CD14-positive monocyte (primary cell): ENCODE measurements at regions not wholly inside any gene's neighbourhood (a gene's known extent, or its start where the extent isn't known, plus 50 kb on each side); places are given as distances from the start of the nearest gene placed in this dataset.

Experiments used
- DNase-seq, 3 donors: peaks; one replicate each; pipeline ENCODE4 v3.0.0-alpha.2; 2011 to 2022
- H2AFZ ChIP-seq: 2 replicates; pipeline ENCODE4 v1.6.0; 2012; ENCODE audit warnings: mild to moderate bottlenecking, low read depth, low read length, inconsistent platforms; ENCODE audit not compliant: insufficient read depth, poor library complexity, severe bottlenecking
- H3K27ac ChIP-seq, 2 donors: 1 replicate in 1 of 2; 2 replicates in 1 of 2; pipeline ENCODE4 v1.5.1; 2012 to 2013; ENCODE audit warnings: low read length in 2 of 2, control low read depth in 1 of 2, inconsistent platforms in 1 of 2, low read depth in 1 of 2, mild to moderate bottlenecking in 1 of 2
- H3K27me3 ChIP-seq, 2 donors: one replicate each; pipeline versions ENCODE4 v1.6.0 to v1.6.1; 2011 to 2013; ENCODE audit warnings: low read length in 2 of 2; ENCODE audit not compliant: control insufficient read depth in 2 of 2, insufficient read depth in 2 of 2
- H3K36me3 ChIP-seq, 2 donors: replicated peaks in 1 of 2; 1 replicate in 1 of 2; 2 replicates in 1 of 2; pipeline versions ENCODE4 v1.5.1 to v1.6.1; 2012 to 2013; ENCODE audit warnings: low read length in 2 of 2, control low read depth in 1 of 2, inconsistent platforms in 1 of 2, mild to moderate bottlenecking in 1 of 2; ENCODE audit not compliant: insufficient read depth in 2 of 2, control insufficient read depth in 1 of 2
- H3K4me1 ChIP-seq, 2 donors: 1 replicate in 1 of 2; 2 replicates in 1 of 2; pipeline versions ENCODE4 v1.5.1 to v1.6.1; 2012 to 2013; ENCODE audit warnings: low read length in 2 of 2, control low read depth in 1 of 2, inconsistent platforms in 1 of 2, mild to moderate bottlenecking in 1 of 2, moderate library complexity in 1 of 2; ENCODE audit not compliant: insufficient read depth in 2 of 2, control insufficient read depth in 1 of 2
- H3K4me2 ChIP-seq: replicated peaks from 2 replicates; pipeline ENCODE3; 2012; ENCODE audit warnings: low read length, moderate library complexity, mild to moderate bottlenecking; ENCODE audit not compliant: poor library complexity, severe bottlenecking; ENCODE audit errors: extremely low read depth
- H3K4me3 ChIP-seq, 3 experiments: fragments of 200-600 bp in 1 of 3; sonication (generic) in 1 of 3; replicated peaks in 1 of 3; 1 replicate in 2 of 3; 2 replicates in 1 of 3; pipeline ENCODE4 v1.5.1; 2011 to 2013; ENCODE audit warnings: low read length in 3 of 3, mild to moderate bottlenecking in 3 of 3, control low read depth in 2 of 3, low read depth in 2 of 3, inconsistent platforms in 1 of 3, moderate library complexity in 1 of 3
- H3K79me2 ChIP-seq: 2 replicates; pipeline ENCODE4 v1.6.0; 2012; ENCODE audit warnings: mild to moderate bottlenecking, control low read depth, inconsistent platforms, low read length, moderate library complexity; ENCODE audit not compliant: insufficient read depth
- H3K9ac ChIP-seq: 2 replicates; pipeline ENCODE4 v1.6.0; 2017; ENCODE audit warnings: low read length, mild to moderate bottlenecking; ENCODE audit not compliant: insufficient read depth, poor library complexity, severe bottlenecking
- H3K9me3 ChIP-seq, 2 donors: replicated peaks in 1 of 2; 1 replicate in 1 of 2; 2 replicates in 1 of 2; pipeline versions ENCODE4 v1.5.1 to v1.6.1; 2012 to 2013; ENCODE audit warnings: low read length in 2 of 2, control low read depth in 1 of 2; ENCODE audit not compliant: control insufficient read depth in 1 of 2, insufficient read depth in 1 of 2
- H4K20me1 ChIP-seq: 2 replicates; pipeline ENCODE4 v1.6.0; 2012; ENCODE audit warnings: mild to moderate bottlenecking, low read length, control low read depth, moderate library complexity; ENCODE audit not compliant: insufficient read depth
- H3K27ac Mint-ChIP-seq, 7 donors: one replicate each; pipeline ENCODE4 v1.8.0; 2020; ENCODE audit warnings: mild to moderate bottlenecking in 7 of 7, mixed read lengths in 7 of 7, moderate library complexity in 6 of 7, inconsistent platforms in 2 of 7
- H3K27me3 Mint-ChIP-seq, 3 donors: one replicate each; pipeline ENCODE4 v1.8.0; 2021 to 2022; ENCODE audit warnings: low read depth in 3 of 3, mild to moderate bottlenecking in 3 of 3, mixed read lengths in 3 of 3, moderate library complexity in 3 of 3, inconsistent platforms in 1 of 3
- H3K36me3 Mint-ChIP-seq, 2 donors: one replicate each; pipeline ENCODE4 v1.8.0; 2020; ENCODE audit warnings: mixed read lengths in 2 of 2, inconsistent platforms in 1 of 2, mild to moderate bottlenecking in 1 of 2
- H3K4me1 Mint-ChIP-seq: one replicate; pipeline ENCODE4 v1.8.0; 2020; ENCODE audit warnings: mild to moderate bottlenecking, mixed read lengths
- H3K4me3 Mint-ChIP-seq, 2 donors: one replicate each; pipeline ENCODE4 v1.8.0; 2020; ENCODE audit warnings: mild to moderate bottlenecking in 2 of 2, mixed read lengths in 2 of 2, moderate library complexity in 1 of 2
- H3K9me3 Mint-ChIP-seq, 7 donors: one replicate each; pipeline ENCODE4 v1.8.0; 2020 to 2022; ENCODE audit warnings: mixed read lengths in 7 of 7, mild to moderate bottlenecking in 6 of 7, moderate library complexity in 6 of 7, inconsistent platforms in 2 of 7
- WGBS: methylation state at CpG from one replicate; pipeline ENCODE4 v1.1.5; 2013; ENCODE audit warnings: missing lambda C conversion rate; ENCODE audit not compliant: insufficient coverage; 5-methylcytosine and 5-hydroxymethylcytosine counted together
- intact Hi-C, 2 donors: fragments of 100-400 bp; cut with micrococcal nuclease; formaldehyde crosslinking; loops; one replicate each; pipeline versions ENCODE4 v1.15.0 to v1.15.1; 2023
- TF ChIP-seq, protein P1 (sequence below): fragments of 200-600 bp; IDR thresholded peaks from one replicate; pipeline ENCODE4 v1.8.0; 2022; ENCODE audit warnings: antibody characterized with exemption, mild to moderate bottlenecking

DNA sequence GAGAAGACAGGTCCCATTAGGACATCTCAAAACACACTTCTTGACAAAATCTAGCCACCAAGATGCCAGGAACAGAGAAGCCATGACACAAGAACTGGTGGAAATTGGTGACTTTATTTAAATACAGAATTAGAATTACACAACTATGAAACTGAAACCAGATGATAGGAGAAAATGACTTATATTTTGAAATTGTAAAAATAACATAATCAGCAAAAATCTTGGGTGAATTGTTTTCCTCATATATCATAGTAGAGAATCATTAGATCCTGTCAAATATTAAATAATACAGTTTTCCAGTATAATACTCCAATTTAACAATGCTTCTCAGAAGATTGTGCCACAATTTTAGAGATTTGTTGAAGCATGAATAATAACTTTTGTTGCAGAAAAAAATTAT is 81.5 kb upstream of the MROH9 start:
- TF ChIP-seq, protein P1, sequence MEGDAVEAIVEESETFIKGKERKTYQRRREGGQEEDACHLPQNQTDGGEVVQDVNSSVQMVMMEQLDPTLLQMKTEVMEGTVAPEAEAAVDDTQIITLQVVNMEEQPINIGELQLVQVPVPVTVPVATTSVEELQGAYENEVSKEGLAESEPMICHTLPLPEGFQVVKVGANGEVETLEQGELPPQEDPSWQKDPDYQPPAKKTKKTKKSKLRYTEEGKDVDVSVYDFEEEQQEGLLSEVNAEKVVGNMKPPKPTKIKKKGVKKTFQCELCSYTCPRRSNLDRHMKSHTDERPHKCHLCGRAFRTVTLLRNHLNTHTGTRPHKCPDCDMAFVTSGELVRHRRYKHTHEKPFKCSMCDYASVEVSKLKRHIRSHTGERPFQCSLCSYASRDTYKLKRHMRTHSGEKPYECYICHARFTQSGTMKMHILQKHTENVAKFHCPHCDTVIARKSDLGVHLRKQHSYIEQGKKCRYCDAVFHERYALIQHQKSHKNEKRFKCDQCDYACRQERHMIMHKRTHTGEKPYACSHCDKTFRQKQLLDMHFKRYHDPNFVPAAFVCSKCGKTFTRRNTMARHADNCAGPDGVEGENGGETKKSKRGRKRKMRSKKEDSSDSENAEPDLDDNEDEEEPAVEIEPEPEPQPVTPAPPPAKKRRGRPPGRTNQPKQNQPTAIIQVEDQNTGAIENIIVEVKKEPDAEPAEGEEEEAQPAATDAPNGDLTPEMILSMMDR, result no peak
- Histone ChIP-seq H3K27me3 (no peaks in the 10 kb centered on the region), H3K9me3 (no peaks in the 10 kb centered on the region), H3K4me3 (no peak overlapping the region), H3K4me1 (no peaks in the 10 kb centered on the region), H4K20me1 (no peaks in the 10 kb centered on the region), H2AFZ (no peak overlapping the region), H3K36me3 (no peaks in the 10 kb centered on the region), H3K9ac (no peak overlapping the region), H3K79me2 (no peaks in the 10 kb centered on the region), H3K4me2 (no peak overlapping the region), H3K27ac (no peak overlapping the region)
- Mint-ChIP-seq H3K4me1 (no peaks in the 10 kb centered on the region), H3K27ac (no peak overlapping the region), H3K4me3 (no peak overlapping the region), H3K27me3 (peaks cover 0 to 3% (median 0%) of the 10 kb centered on the region in 3 donors), H3K36me3 (no peaks in the 10 kb centered on the region), H3K9me3 (peaks cover 0 to 6% (median 2%) of the 10 kb centered on the region in 7 donors)
- intact Hi-C loops, result no loop called here
- DNase-seq, result no peak

DNA sequence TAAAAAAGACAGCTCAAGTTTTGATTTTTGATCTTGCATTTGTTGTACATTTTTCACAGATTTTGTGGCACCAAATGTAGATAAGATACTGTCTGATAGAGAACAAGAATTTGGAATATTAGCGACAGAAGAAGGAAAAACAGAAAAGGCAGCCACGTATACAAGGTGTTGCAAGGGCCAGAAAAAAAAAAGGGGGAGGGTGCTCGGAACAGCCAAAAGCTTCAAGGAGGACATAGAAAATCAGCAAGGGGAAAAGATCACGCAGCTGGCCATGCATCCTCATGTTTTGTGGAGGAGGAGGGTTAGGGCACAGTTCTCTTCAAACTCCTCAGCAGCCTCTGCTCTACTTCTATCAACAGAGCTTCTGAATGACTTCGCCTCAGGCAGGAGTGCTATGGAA is 80.7 kb upstream of the MROH9 start:
- Mint-ChIP-seq H3K27me3 (peaks cover 0 to 3% (median 0%) of the 10 kb centered on the region in 3 donors), H3K9me3 (peaks cover 0 to 6% (median 3%) of the 10 kb centered on the region in 7 donors), H3K4me1 (no peaks in the 10 kb centered on the region), H3K36me3 (no peaks in the 10 kb centered on the region), H3K27ac (no peak overlapping the region), H3K4me3 (no peak overlapping the region)
- H3K9me3 ChIP-seq, result no peaks in the 10 kb centered on the region
- intact Hi-C loops, result no loop called here
- WGBS, result 93% methylated on average over 2 of the region's 5 CpGs
- H3K36me3 ChIP-seq, result no peaks in the 10 kb centered on the region
- no peak overlapping the region for H2AFZ ChIP-seq
- H3K4me3 ChIP-seq, result no peak overlapping the region
- TF ChIP-seq, protein P1, result no peak
- no peak overlapping the region for H3K27ac ChIP-seq
- H3K27me3 ChIP-seq, result no peaks in the 10 kb centered on the region
- no peaks in the 10 kb centered on the region for H3K4me1 ChIP-seq
- no peaks in the 10 kb centered on the region for H4K20me1 ChIP-seq
- no peak overlapping the region for H3K9ac ChIP-seq
- no peaks in the 10 kb centered on the region for H3K79me2 ChIP-seq
- DNase-seq, result no peak
- H3K4me2 ChIP-seq, result no peak overlapping the region
